IPS-18a (cell line): ENCODE measurements at regions not wholly inside any gene's neighbourhood (a gene's known extent, or its start where the extent isn't known, plus 50 kb on each side); places are given as distances from the start of the nearest gene placed in this dataset.
"Not testable (repeated sequence)": the region's sequence is repeated elsewhere in the genome, so short reads cannot be mapped to it uniquely, and the experiment has no call there.

Source experiments
- H3K27ac ChIP-seq: one replicate; pipeline ENCODE4 v1.5.1; 2013; ENCODE audit warnings: low read length
- H3K27me3 ChIP-seq: one replicate; pipeline ENCODE4 v1.6.1; 2013; ENCODE audit warnings: mild to moderate bottlenecking, low read length; ENCODE audit not compliant: control insufficient read depth, insufficient read depth
- H3K36me3 ChIP-seq: one replicate; pipeline ENCODE4 v1.6.1; 2013; ENCODE audit warnings: low read depth, low read length; ENCODE audit not compliant: control insufficient read depth
- H3K4me1 ChIP-seq: one replicate; pipeline ENCODE4 v1.6.1; 2013; ENCODE audit warnings: low read depth, low read length; ENCODE audit not compliant: control insufficient read depth
- H3K4me3 ChIP-seq: one replicate; pipeline ENCODE4 v1.5.1; 2013; ENCODE audit warnings: low read length
- H3K9ac ChIP-seq: one replicate; pipeline ENCODE4 v1.6.1; 2013; ENCODE audit warnings: mild to moderate bottlenecking, low read length, moderate library complexity
- H3K9me3 ChIP-seq: one replicate; pipeline ENCODE4 v1.6.1; 2013; ENCODE audit warnings: low read depth, low read length; ENCODE audit not compliant: control insufficient read depth

GRCh38 chr5:98364549-98364948 lies 408.9 kb upstream of the RGMB start:
- Histone ChIP-seq H3K4me3 (no peak overlapping the region), H3K36me3 (no peaks in the 10 kb centered on the region), H3K9ac (no peak overlapping the region), H3K27ac (no peak overlapping the region), H3K27me3 (no peaks in the 10 kb centered on the region), H3K9me3 (no peaks in the 10 kb centered on the region), H3K4me1 (no peaks in the 10 kb centered on the region)

DNA sequence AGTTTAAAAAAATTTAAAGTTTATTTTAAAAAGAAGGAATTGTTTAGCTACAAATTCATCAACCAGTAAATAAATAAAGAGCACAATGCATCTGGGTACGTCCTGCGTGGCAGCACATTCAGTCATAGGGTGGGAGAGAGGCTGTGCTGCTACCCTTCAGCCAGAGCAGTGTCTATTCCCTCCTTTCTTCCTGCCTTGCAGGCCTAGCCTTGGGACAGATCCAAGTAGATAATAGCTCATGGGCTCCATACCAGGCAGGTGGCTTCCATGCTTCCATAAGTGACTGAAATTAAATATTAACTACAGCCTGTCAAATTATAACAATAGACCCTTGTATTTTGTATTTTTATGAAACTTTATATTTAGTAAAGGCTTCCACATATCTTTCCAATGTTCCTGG lies 408.3 kb upstream of the RGMB start:
- no peak overlapping the region for H3K27ac ChIP-seq
- no peaks in the 10 kb centered on the region for H3K36me3 ChIP-seq
- H3K9ac ChIP-seq = no peak overlapping the region
- H3K27me3 ChIP-seq = no peaks in the 10 kb centered on the region
- no peaks in the 10 kb centered on the region for H3K9me3 ChIP-seq
- H3K4me1 ChIP-seq = no peaks in the 10 kb centered on the region
- no peak overlapping the region for H3K4me3 ChIP-seq

DNA sequence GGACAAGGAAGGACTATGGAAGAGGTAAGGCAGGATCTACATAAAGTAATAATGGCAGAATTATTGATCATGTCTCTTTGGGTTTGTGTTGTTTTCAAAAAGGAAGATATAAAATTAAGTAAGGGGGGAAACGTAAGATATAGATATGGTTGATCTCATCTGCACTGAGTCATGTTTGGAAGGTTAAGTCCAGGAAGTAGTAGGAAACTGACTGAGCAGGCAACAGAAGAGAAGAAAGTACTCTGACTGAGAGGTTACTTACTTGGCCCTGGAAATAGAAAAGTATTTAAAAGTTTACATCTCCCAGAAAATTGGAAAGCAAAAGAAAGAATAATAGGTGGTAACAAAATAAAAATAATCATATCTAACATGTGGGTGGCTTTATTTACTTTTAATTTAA lies 405.3 kb upstream of the RGMB start:
- Histone ChIP-seq H3K4me3 (no peak overlapping the region), H3K9ac (no peak overlapping the region), H3K36me3 (no peaks in the 10 kb centered on the region), H3K4me1 (no peaks in the 10 kb centered on the region), H3K9me3 (no peaks in the 10 kb centered on the region), H3K27ac (no peak overlapping the region), H3K27me3 (no peaks in the 10 kb centered on the region)

DNA sequence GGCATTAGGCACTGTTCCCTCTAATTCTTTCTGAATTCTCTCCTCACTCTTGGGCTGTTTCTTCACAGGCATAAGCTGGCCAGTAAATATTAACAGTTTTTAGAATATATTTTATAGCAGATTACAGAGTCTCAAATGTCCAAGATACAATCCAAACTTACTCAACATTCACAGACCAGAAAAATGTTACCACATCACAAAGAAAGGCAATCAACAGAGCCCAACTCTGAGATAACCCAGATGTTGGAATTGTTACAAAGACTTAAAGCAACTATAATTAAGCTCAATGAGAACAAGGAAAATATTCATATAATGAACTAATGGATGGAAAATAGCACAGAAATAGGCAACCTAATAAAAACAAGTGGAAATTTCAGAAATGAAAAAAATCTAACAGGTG lies 401.1 kb upstream of the RGMB start:
- no peak overlapping the region for H3K9ac ChIP-seq
- H3K27me3 ChIP-seq = no peaks in the 10 kb centered on the region
- H3K4me3 ChIP-seq = no peak overlapping the region
- peaks cover 18% of the 10 kb centered on the region for H3K4me1 ChIP-seq
- no peak overlapping the region for H3K27ac ChIP-seq
- H3K36me3 ChIP-seq = no peaks in the 10 kb centered on the region
- H3K9me3 ChIP-seq = no peaks in the 10 kb centered on the region

GRCh38 chr5:98391921-98392625 lies 381.4 kb upstream of the RGMB start:
- no peak overlapping the region for H3K4me3 ChIP-seq
- no peaks in the 10 kb centered on the region for H3K27me3 ChIP-seq
- H3K27ac ChIP-seq = no peak overlapping the region
- no peaks in the 10 kb centered on the region for H3K9me3 ChIP-seq
- H3K36me3 ChIP-seq = no peaks in the 10 kb centered on the region
- H3K4me1 ChIP-seq = peaks cover 15% of the 10 kb centered on the region
- no peak overlapping the region for H3K9ac ChIP-seq

DNA sequence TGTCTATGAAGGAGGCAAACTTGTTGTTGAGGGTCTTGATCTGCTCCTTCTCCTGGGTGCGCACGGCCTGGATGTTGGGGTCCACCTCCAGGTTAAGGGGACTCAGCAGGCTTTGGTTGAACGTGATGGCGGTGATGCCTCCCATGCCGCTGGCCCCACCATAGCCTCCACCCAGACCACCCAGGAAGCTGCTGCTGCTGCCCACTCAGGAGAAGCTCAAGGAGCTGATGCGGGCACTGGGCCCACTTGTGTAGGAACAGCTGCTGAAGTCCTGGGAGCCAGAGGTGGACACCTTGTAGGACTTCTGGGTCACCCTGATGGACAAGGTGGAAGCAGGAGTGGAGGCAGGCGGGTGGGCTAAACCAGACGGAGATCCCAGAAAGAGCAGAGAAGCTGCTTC lies 380.3 kb upstream of the RGMB start:
- H3K9me3 ChIP-seq, H3K36me3 ChIP-seq: not testable (repeated sequence)
- peaks cover 15% of the 10 kb centered on the region for H3K4me1 ChIP-seq

DNA sequence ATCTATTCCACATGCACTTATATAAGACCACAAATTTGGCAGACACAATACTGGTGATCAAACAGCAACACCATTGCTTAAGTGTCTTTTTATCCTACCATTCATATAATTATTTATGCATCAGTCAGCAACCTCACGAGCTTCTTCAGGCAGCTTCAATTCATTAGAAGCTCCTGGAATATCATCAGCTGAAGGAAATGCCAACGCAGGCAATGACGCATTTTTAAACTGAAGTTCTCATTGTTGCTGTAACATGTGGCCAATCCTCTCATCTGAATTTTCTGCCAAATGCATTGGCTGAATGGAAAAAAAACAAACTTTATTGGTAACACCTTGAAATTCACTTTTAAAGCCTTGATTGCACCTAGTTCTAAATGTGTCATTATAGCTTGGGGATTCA lies 376.4 kb upstream of the RGMB start:
- no peaks in the 10 kb centered on the region for H3K4me1 ChIP-seq
- H3K9ac ChIP-seq = no peak overlapping the region
- H3K27me3 ChIP-seq = no peaks in the 10 kb centered on the region

More for the DNA sequence above, 380.3 kb upstream of the RGMB start:
- not testable (repeated sequence) for H3K4me3 ChIP-seq, H3K27ac ChIP-seq, H3K27me3 ChIP-seq, H3K9ac ChIP-seq

GRCh38 chr5:98398465-98398864 lies 375.0 kb upstream of the RGMB start:
- H3K36me3 ChIP-seq = no peaks in the 10 kb centered on the region
- no peaks in the 10 kb centered on the region for H3K27me3 ChIP-seq

More for the DNA sequence above, 376.4 kb upstream of the RGMB start:
- no peaks in the 10 kb centered on the region for H3K9me3 ChIP-seq
- H3K36me3 ChIP-seq = no peaks in the 10 kb centered on the region
- no peak overlapping the region for H3K27ac ChIP-seq
- H3K4me3 ChIP-seq = no peak overlapping the region

GRCh38 chr5:98401656-98402055 lies 371.8 kb upstream of the RGMB start:
- Histone ChIP-seq H3K27ac (no peak overlapping the region), H3K27me3 (no peaks in the 10 kb centered on the region), H3K4me3 (no peak overlapping the region), H3K9me3 (no peaks in the 10 kb centered on the region), H3K9ac (no peak overlapping the region), H3K4me1 (no peaks in the 10 kb centered on the region), H3K36me3 (no peaks in the 10 kb centered on the region)

More at GRCh38 chr5:98398465-98398864, 375.0 kb upstream of the RGMB start:
- no peaks in the 10 kb centered on the region for H3K4me1 ChIP-seq
- no peak overlapping the region for H3K27ac ChIP-seq
- H3K9ac ChIP-seq = no peak overlapping the region
- H3K4me3 ChIP-seq = no peak overlapping the region
- H3K9me3 ChIP-seq = no peaks in the 10 kb centered on the region

DNA sequence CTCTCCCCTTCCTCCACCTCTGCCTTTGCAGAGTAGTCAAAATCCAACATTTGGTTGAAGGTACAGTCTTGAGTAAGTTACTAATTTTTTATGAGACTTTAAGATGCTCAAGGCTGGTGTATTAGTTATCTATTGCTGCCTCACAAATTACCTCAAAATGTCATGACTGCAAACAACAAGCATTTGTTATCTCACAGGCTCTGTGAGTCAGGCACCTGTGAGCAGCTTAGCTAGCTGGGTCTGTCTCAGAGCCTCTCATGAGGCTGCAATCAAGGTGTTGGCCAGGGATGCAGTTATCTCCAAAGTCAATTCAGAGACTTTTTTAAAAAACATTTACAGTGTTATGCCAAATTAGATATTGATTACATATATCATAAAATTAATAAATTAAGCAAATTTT lies 371.3 kb upstream of the RGMB start:
- Histone ChIP-seq H3K9me3 (no peaks in the 10 kb centered on the region), H3K4me1 (no peaks in the 10 kb centered on the region), H3K27me3 (no peaks in the 10 kb centered on the region), H3K27ac (no peak overlapping the region), H3K36me3 (no peaks in the 10 kb centered on the region), H3K4me3 (no peak overlapping the region), H3K9ac (no peak overlapping the region)

- H3K4me3 ChIP-seq = no peak overlapping the region
- no peaks in the 10 kb centered on the region for H3K9me3 ChIP-seq
- H3K27me3 ChIP-seq = no peaks in the 10 kb centered on the region
- no peak overlapping the region for H3K9ac ChIP-seq
- no peak overlapping the region for H3K27ac ChIP-seq
- no peaks in the 10 kb centered on the region for H3K36me3 ChIP-seq
- no peaks in the 10 kb centered on the region for H3K4me1 ChIP-seq
Observed at GRCh38 chr5:98403131-98403530, 370.3 kb upstream of the RGMB start.

GRCh38 chr5:98414938-98415337 lies 358.5 kb upstream of the RGMB start:
- Histone ChIP-seq H3K36me3 (no peaks in the 10 kb centered on the region), H3K4me1 (peaks cover 3% of the 10 kb centered on the region), H3K9me3 (no peaks in the 10 kb centered on the region), H3K27ac (no peak overlapping the region), H3K4me3 (no peak overlapping the region), H3K9ac (no peak overlapping the region), H3K27me3 (no peaks in the 10 kb centered on the region)
